CD4-positive, CD25-positive, alpha-beta regulatory T cell (primary cell): ENCODE measurements at regions not wholly inside any gene's neighbourhood (a gene's known extent, or its start where the extent isn't known, plus 50 kb on each side); places are given as distances from the start of the nearest gene placed in this dataset.

ENCODE experiments used
- ATAC-seq, 2 donors: fragments of 150-1000 bp; cut with Tn5 transposase; one replicate each; pipeline ENCODE4 v1.10.0; 2021; ENCODE audit warnings: low read depth in 2 of 2, moderate number of reproducible peaks in 2 of 2, moderate library complexity in 1 of 2
- DNase-seq, 3 donors: peaks; one replicate each; pipeline versions ENCODE4 v3.0.0 to v3.0.0-alpha.2; 2012 to 2022; ENCODE audit warnings: mixed read lengths in 1 of 3
- H3K27ac ChIP-seq: one replicate; pipeline ENCODE4 v1.7.0; 2013; ENCODE audit warnings: mild to moderate bottlenecking, low read length; ENCODE audit not compliant: insufficient read depth, poor library complexity, severe bottlenecking
- H3K27me3 ChIP-seq: one replicate; pipeline ENCODE4 v1.7.0; 2013; ENCODE audit warnings: low read length; ENCODE audit not compliant: control insufficient read depth, insufficient read depth
- H3K36me3 ChIP-seq: one replicate; pipeline ENCODE4 v1.7.0; 2013; ENCODE audit warnings: mild to moderate bottlenecking, low read length, moderate library complexity; ENCODE audit not compliant: control insufficient read depth, insufficient read depth
- H3K4me1 ChIP-seq: 2 replicates; pipeline ENCODE4 v1.7.0; 2013; ENCODE audit warnings: mild to moderate bottlenecking, low read length; ENCODE audit not compliant: insufficient read depth, control insufficient read depth, poor library complexity, severe bottlenecking
- H3K4me3 ChIP-seq: one replicate; pipeline ENCODE4 v1.7.0; 2013; ENCODE audit warnings: low read depth, mild to moderate bottlenecking, low read length, moderate library complexity
- H3K9me3 ChIP-seq, 2 experiments: 1 replicate in 1 of 2; 2 replicates in 1 of 2; pipeline ENCODE4 v1.7.0; 2013; ENCODE audit warnings: low read length in 2 of 2, mild to moderate bottlenecking in 1 of 2, moderate library complexity in 1 of 2; ENCODE audit not compliant: control insufficient read depth in 2 of 2
- H3K27ac Mint-ChIP-seq, 3 donors: one replicate each; pipeline ENCODE4 v1.8.0; 2020 to 2022; ENCODE audit warnings: mild to moderate bottlenecking in 3 of 3, mixed read lengths in 3 of 3, moderate library complexity in 2 of 3
- H3K27me3 Mint-ChIP-seq: one replicate; pipeline ENCODE4 v1.8.0; 2022; ENCODE audit warnings: mild to moderate bottlenecking, mixed read lengths
- H3K36me3 Mint-ChIP-seq: one replicate; pipeline ENCODE4 v1.8.0; 2020; ENCODE audit warnings: mixed read lengths
- H3K4me1 Mint-ChIP-seq, 4 donors: one replicate each; pipeline ENCODE4 v1.8.0; 2020 to 2022; ENCODE audit warnings: mixed read lengths in 4 of 4, mild to moderate bottlenecking in 1 of 4
- H3K4me3 Mint-ChIP-seq, 4 donors: one replicate each; pipeline ENCODE4 v1.8.0; 2020 to 2022; ENCODE audit warnings: mild to moderate bottlenecking in 4 of 4, mixed read lengths in 4 of 4, moderate library complexity in 3 of 4
- H3K9me3 Mint-ChIP-seq, 7 donors: one replicate each; pipeline ENCODE4 v1.8.0; 2020 to 2022; ENCODE audit warnings: mixed read lengths in 7 of 7, mild to moderate bottlenecking in 3 of 7, moderate library complexity in 2 of 7

DNA sequence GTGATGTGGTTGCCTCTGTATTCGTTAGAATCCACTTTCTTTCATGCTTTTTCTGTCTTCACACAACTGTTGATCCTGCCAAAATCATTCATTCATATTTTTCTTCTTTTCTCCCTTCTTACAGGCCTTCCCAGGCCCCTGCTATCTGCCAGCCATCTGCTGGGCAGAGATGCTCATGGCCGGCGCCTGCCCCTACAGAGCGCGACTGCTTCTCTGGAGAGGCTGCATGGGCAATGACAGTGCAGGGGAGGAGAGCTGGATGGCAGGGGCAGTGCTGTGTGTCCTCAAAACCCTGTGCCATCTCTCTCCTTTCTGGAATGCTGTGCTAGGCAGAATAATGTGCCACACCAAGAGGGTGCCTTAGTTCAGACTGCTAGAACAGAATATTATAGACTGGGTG, 125.2 kb downstream of the INHBB start:
- Mint-ChIP-seq H3K27me3 (no peaks in the 10 kb centered on the region), H3K27ac (no peak overlapping the region), H3K9me3 (peaks cover 0 to 4% (median 1%) of the 10 kb centered on the region in 7 donors), H3K36me3 (no peaks in the 10 kb centered on the region), H3K4me3 (no peak overlapping the region), H3K4me1 (no peaks in the 10 kb centered on the region)
- Histone ChIP-seq H3K27ac (no peak overlapping the region), H3K4me1 (no peaks in the 10 kb centered on the region), H3K36me3 (no peaks in the 10 kb centered on the region), H3K4me3 (no peak overlapping the region), H3K27me3 (no peaks in the 10 kb centered on the region), H3K9me3 (no peaks in the 10 kb centered on the region)
- ATAC-seq (no peak), DNase-seq (no peak)

- no peak overlapping the region for H3K27ac Mint-ChIP-seq
- no peaks in the 10 kb centered on the region for H3K36me3 Mint-ChIP-seq
- H3K27me3 Mint-ChIP-seq: no peaks in the 10 kb centered on the region
- no peaks in the 10 kb centered on the region for H3K4me1 ChIP-seq
- H3K4me3 Mint-ChIP-seq: no peak overlapping the region
- H3K4me1 Mint-ChIP-seq: no peaks in the 10 kb centered on the region
- ATAC-seq (no peak), DNase-seq (no peak)
- no peaks in the 10 kb centered on the region for H3K9me3 ChIP-seq
- H3K4me3 ChIP-seq: no peak overlapping the region
- no peaks in the 10 kb centered on the region for H3K36me3 ChIP-seq
- peaks cover 0 to 4% (median 1%) of the 10 kb centered on the region in 7 donors for H3K9me3 Mint-ChIP-seq
- no peaks in the 10 kb centered on the region for H3K27me3 ChIP-seq
- H3K27ac ChIP-seq: no peak overlapping the region
These were observed 126.1 kb downstream of the INHBB start for GRCh38 chr2:120472031-120472430.

- no peak overlapping the region for H3K4me3 ChIP-seq
- no peak overlapping the region for H3K27ac ChIP-seq
- Mint-ChIP-seq H3K4me3 (no peak overlapping the region), H3K4me1 (no peaks in the 10 kb centered on the region), H3K27me3 (no peaks in the 10 kb centered on the region), H3K27ac (no peak overlapping the region), H3K9me3 (peaks cover 0 to 4% (median 0%) of the 10 kb centered on the region in 7 donors), H3K36me3 (no peaks in the 10 kb centered on the region)
- no peak for DNase-seq
- no peaks in the 10 kb centered on the region for H3K36me3 ChIP-seq
- H3K27me3 ChIP-seq: no peaks in the 10 kb centered on the region
- H3K9me3 ChIP-seq: no peaks in the 10 kb centered on the region
- ATAC-seq: no peak
- H3K4me1 ChIP-seq: no peaks in the 10 kb centered on the region
These were observed 127.0 kb downstream of the INHBB start for GRCh38 chr2:120472891-120473309.

GRCh38 chr2:120473522-120474271, 127.8 kb downstream of the INHBB start:
- DNase-seq: no peak
- ATAC-seq: no peak

DNA sequence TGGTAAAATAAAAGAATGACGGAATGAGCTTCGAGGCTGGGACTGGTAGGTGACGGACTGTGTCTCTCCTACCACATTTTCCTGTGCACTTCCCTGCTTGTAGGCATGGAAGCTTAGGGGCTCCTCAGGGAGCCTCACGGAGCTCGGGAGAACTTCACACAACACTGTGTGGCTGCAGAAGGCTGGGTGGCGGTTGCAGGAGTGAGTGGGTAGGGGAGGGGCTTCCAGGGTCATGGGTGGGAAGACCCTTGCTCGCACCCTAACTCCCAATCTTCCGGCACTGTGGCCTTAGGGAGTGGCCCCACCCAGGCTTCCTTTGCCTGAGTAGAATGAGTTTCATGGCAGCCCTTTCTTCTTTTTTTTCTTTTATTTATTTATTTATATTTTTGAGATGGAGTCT, 128.6 kb downstream of the INHBB start:
- H3K4me3 Mint-ChIP-seq: no peak overlapping the region
- peaks cover 0 to 4% (median 0%) of the 10 kb centered on the region in 7 donors for H3K9me3 Mint-ChIP-seq
- Histone ChIP-seq H3K27me3 (no peaks in the 10 kb centered on the region), H3K36me3 (no peaks in the 10 kb centered on the region), H3K4me1 (no peaks in the 10 kb centered on the region), H3K9me3 (no peaks in the 10 kb centered on the region), H3K27ac (no peak overlapping the region), H3K4me3 (no peak overlapping the region)
- ATAC-seq (no peak), DNase-seq (no peak)
- no peaks in the 10 kb centered on the region for H3K4me1 Mint-ChIP-seq
- H3K27me3 Mint-ChIP-seq: no peaks in the 10 kb centered on the region
- no peaks in the 10 kb centered on the region for H3K36me3 Mint-ChIP-seq
- H3K27ac Mint-ChIP-seq: no peak overlapping the region

More at GRCh38 chr2:120473522-120474271, 127.8 kb downstream of the INHBB start:
- no peaks in the 10 kb centered on the region for H3K4me1 ChIP-seq
- no peaks in the 10 kb centered on the region for H3K9me3 ChIP-seq
- H3K27ac ChIP-seq: no peak overlapping the region
- no peaks in the 10 kb centered on the region for H3K27me3 ChIP-seq
- no peak overlapping the region for H3K4me3 ChIP-seq
- H3K27ac Mint-ChIP-seq: no peak overlapping the region
- H3K4me1 Mint-ChIP-seq: no peaks in the 10 kb centered on the region
- H3K9me3 Mint-ChIP-seq: peaks cover 0 to 4% (median 0%) of the 10 kb centered on the region in 7 donors
- no peaks in the 10 kb centered on the region for H3K36me3 Mint-ChIP-seq
- no peaks in the 10 kb centered on the region for H3K36me3 ChIP-seq
- no peak overlapping the region for H3K4me3 Mint-ChIP-seq
- H3K27me3 Mint-ChIP-seq: no peaks in the 10 kb centered on the region

GRCh38 chr2:120476141-120476540, 130.2 kb downstream of the INHBB start:
- H3K9me3 Mint-ChIP-seq: peaks cover 0 to 4% (median 0%) of the 10 kb centered on the region in 7 donors
- H3K27me3 Mint-ChIP-seq: no peaks in the 10 kb centered on the region
- H3K36me3 Mint-ChIP-seq: no peaks in the 10 kb centered on the region
- Histone ChIP-seq H3K27me3 (no peaks in the 10 kb centered on the region), H3K27ac (no peak overlapping the region), H3K4me1 (no peaks in the 10 kb centered on the region), H3K4me3 (no peak overlapping the region), H3K36me3 (no peaks in the 10 kb centered on the region), H3K9me3 (no peaks in the 10 kb centered on the region)
- H3K27ac Mint-ChIP-seq: no peak overlapping the region
- no peaks in the 10 kb centered on the region for H3K4me1 Mint-ChIP-seq
- H3K4me3 Mint-ChIP-seq: no peak overlapping the region
- DNase-seq (no peak), ATAC-seq (no peak)

- peaks cover 0 to 4% (median 0%) of the 10 kb centered on the region in 7 donors for H3K9me3 Mint-ChIP-seq
- H3K27me3 ChIP-seq: no peaks in the 10 kb centered on the region
- H3K27ac Mint-ChIP-seq: no peak overlapping the region
These were observed 131.3 kb downstream of the INHBB start for GRCh38 chr2:120477198-120477597.

GRCh38 chr2:120477831-120478481, 132.0 kb downstream of the INHBB start:
- Histone ChIP-seq H3K27me3 (no peaks in the 10 kb centered on the region), H3K4me3 (no peak overlapping the region), H3K9me3 (no peaks in the 10 kb centered on the region), H3K27ac (no peak overlapping the region), H3K36me3 (no peaks in the 10 kb centered on the region), H3K4me1 (no peaks in the 10 kb centered on the region)
- no peak for DNase-seq
- Mint-ChIP-seq H3K4me3 (no peak overlapping the region), H3K27me3 (no peaks in the 10 kb centered on the region), H3K27ac (peak overlapping the region in 1 of 3 donors; percentile 9), H3K36me3 (no peaks in the 10 kb centered on the region), H3K4me1 (no peaks in the 10 kb centered on the region), H3K9me3 (peaks cover 0 to 1% (median 0%) of the 10 kb centered on the region in 7 donors)
- ATAC-seq: no peak

More at GRCh38 chr2:120477198-120477597, 131.3 kb downstream of the INHBB start:
- Mint-ChIP-seq H3K4me3 (no peak overlapping the region), H3K27me3 (no peaks in the 10 kb centered on the region), H3K36me3 (no peaks in the 10 kb centered on the region), H3K4me1 (no peaks in the 10 kb centered on the region)
- no peak for DNase-seq
- Histone ChIP-seq H3K36me3 (no peaks in the 10 kb centered on the region), H3K27ac (no peak overlapping the region), H3K4me1 (no peaks in the 10 kb centered on the region), H3K4me3 (no peak overlapping the region), H3K9me3 (no peaks in the 10 kb centered on the region)
- ATAC-seq: no peak
